GM18907 (cell line): ENCODE measurements at regions not wholly inside any gene's neighbourhood (a gene's known extent, or its start where the extent isn't known, plus 50 kb on each side); places are given as distances from the start of the nearest gene placed in this dataset.

ENCODE experiments used
- ATAC-seq: cut with Tn5 transposase; IDR thresholded peaks from one replicate; pipeline ENCODE4 v1.9.1; 2021; ENCODE audit warnings: mild to moderate bottlenecking, moderate library complexity; ENCODE audit not compliant: unreplicated experiment

DNA sequence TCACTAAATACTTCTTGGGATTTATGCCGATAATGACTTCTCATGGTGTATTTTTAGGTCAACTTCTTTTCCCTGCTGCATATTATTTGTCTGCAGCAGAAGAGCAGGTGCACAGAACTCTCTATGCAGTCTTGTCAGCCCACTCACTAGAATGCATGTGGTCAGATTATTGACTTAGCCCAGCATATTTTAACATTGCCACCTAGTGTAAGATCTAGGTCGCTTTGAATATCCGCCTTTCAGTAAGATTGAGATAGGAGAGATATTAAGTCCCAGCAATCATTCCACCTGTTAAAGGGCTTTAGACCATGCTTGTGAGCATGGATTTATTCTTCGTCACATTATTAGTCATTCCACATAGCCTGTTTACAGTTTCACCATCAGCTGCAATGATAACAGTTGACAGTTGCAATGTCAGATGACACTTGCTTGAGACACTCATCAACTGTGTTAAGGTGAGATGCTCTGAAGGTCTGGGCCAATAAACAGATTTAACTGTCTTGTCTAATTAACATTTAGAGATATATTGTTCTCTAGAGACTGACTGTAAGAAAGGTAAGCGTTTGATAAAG lies 491.7 kb downstream of the ARL4A start:
- ATAC-seq: no peak

DNA sequence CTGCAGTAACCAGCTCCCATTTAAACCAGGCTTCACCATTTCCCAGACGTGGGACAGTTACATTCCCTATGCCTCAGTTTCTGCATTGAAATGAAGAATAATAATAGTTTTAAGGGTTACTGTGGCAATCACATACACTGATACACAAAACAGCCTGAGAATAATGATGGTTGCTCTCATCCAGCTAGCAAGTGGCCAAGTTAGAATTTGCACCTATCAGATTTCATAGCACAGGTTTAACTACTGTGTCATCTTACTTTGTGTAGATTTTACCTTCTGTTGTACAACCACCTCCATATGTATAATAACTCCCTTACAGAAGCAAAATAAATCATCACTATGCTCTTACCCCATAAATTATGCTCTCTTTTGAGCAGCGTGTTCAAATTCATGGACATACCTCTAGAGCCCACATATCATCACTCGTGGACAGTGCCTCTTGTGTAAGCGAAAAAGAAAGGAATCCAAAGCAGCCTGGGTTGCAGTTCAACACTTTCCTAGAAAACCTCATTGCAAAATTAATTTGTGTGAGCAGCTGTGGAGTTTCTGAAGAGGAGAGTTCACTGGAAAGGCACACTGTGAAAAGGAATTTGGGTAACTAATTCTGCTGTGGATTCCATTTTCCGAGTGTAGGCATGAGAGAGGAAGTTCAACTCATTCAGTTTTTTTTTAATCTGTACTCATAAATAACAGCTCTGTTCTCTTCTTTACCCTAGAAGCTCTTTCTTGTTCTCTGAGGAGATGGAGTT lies 492.5 kb downstream of the ARL4A start:
- no peak for ATAC-seq

GRCh38 chr7:13181216-13181615 lies 493.8 kb downstream of the ARL4A start:
- no peak for ATAC-seq

DNA sequence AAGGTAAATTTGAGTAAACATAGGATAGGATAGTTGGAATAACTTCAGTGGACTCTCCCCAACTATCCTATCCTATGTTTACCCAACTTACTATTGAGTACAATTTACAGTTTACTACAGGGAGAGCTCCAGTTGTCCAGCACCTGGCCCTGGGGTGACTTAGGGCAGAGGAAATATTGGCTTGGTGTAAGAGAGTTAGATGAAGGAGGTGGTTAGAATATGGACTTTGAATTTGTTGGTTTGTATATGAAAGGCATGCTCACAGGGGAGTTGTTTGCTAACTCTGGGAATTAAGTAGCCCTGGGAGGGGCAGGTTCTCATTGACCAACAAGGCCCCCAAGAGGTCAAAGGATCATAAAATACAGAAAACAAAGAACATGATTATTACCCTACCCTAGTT lies 497.7 kb downstream of the ARL4A start:
- no peak for ATAC-seq

DNA sequence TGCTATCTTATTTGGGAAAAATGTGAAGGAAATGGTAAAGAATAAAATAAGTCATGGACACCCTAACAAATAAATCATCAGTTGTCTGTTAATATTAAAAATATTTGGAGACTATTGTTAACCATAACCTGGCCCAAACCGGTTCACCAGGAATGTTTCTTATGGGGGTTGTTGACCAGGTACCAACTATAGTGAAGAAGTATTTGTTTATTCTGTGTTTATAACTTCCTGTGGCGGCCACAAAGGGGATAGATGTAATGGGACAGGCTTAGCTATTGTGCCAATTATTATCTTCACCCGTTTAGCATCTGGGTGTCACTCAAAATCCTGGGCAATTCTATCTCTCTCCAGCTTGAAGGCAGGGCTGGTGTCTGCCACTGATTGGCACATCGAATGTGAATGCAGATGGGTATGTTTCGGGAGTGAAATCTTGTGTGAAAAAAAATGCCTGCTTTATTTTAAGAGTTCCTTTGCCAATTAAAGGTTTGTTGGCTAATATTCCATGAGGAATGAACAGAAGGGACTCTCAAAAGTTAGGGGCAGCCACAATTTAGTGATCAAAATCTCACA lies 500.9 kb downstream of the ARL4A start:
- ATAC-seq: no peak

- ATAC-seq: no peak
These were observed 501.5 kb downstream of the ARL4A start for GRCh38 chr7:13188922-13189321.

DNA sequence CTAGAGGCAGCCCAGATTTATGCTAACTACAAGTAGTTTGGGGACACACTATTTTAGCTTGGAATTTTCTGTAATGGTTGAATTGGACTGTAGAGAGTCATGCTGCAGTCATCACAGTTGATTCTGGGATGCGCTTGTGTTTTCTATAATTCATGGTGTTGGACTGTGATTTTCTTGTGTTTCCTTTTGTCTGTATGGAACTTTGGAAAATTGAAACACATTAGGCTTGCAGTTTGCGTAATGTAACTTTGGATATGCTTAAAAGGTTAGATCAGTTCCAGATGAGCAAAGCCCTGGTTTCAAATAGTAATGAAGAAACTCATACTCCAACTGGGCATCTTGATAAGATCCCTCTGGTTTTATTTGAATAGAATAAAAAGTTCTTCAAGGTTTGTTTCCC lies 502.2 kb downstream of the ARL4A start:
- ATAC-seq: no peak

DNA sequence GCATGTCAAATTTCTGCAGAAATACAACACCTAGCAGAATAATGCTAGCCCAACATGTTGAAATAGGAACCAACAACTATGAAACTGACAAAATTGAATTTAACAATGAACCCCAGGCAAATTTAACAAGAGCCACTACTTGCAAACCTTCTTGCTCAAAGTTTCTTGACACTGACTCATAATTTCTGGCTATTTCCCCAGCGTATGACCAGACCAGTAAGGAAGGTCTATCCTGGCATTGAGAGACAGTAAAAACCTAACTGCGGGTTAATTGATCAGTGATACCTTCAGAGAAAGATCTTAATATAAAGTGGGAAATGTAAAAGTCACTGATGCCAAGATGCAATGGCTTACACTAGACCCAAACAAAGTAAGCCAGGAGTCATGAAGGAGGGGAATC lies 510.1 kb downstream of the ARL4A start:
- no peak for ATAC-seq

DNA sequence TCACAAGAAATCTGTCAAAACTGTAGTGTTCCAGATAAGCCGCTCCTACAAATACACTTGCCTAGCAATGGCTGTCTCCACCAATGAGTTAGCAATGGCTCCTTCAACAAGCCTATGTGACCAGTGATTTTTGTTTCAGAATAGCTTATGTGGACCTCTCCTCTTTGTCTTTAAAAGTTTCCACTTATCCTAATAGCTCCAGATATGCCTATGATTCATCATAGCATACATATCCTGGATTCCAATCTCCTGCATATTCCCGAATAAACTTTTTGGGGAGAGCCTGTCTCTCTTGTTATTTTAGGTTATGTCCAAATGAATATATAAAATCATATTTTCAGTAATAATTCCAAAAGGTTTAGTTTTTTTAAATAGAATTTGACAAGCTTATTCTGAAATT lies 510.6 kb downstream of the ARL4A start:
- no peak for ATAC-seq

DNA sequence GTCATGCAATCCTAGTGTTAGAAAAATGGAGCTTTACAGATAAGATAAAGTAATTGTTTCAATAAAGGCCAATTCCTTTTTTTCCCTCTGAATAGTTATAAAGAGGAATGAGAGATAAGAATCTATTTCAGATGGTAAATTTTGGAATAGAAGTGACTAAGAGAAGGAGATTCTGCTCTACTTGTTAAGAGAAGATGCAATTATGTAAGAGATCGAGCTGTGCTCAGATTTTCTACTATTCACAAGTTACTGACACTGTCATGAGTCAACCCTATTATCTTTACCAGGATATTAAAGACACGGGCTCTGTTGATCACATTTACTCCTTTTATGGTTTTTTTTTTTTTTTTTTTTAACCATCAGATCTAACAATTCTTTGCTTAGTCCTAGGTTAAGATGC lies 511.3 kb downstream of the ARL4A start:
- ATAC-seq: no peak

DNA sequence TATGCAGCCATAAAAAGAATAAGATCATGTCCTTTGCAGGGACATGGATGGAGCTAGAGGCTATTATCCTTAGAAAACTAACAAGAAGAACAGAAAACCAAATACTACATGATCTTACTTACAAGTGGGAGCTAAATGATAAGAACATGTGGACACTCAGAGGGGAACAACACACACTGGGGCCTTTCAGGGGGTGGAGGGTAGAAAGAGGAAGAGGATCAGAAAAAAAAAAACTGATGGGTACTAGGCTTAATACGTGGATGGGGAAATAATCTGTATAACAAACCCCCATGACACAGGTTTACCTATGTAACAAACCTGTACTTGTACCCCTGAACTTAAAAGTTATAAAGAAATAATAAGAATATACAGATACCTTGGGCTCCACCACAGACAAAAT lies 514.2 kb downstream of the ARL4A start:
- no peak for ATAC-seq

- ATAC-seq: no peak
These were observed 530.3 kb downstream of the ARL4A start for GRCh38 chr7:13217768-13218167.

DNA sequence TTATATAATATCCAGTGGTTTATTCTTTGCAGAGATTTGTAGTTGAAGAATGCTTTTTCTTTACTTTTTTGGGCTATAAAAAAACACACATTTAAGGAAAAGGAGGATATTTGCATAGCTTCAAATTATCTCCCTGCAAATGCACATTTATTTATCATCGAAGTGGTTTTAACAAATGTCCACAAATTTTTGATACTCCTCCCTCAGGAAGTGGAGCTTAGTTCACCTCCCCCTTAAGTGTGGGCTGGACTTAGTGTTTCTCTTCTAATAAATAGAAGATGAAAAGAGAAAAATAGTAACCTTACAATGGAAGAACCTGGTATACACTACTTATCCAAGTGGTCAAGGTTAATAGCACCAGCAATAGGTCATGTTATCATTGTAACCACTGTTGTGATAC lies 537.6 kb downstream of the ARL4A start:
- ATAC-seq: no peak

DNA sequence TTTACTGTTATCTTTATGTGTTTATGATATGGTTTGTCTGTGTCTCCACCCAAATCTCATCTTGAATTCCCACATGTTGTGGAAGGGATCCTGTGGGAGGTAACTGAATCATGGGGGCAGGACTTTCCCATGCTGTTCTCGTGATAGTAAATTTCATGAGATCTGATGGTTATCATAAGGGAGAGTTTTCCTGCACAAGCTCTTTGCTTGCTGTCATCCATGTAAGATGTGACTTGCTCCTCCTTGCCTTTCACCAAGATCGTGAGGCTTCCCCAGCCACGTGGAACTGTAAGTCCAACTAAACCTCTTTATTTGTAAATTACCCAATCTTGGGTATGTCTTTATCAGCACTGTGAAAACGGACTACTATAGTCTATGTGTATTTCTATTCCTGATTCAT lies 539.0 kb downstream of the ARL4A start:
- ATAC-seq: no peak

DNA sequence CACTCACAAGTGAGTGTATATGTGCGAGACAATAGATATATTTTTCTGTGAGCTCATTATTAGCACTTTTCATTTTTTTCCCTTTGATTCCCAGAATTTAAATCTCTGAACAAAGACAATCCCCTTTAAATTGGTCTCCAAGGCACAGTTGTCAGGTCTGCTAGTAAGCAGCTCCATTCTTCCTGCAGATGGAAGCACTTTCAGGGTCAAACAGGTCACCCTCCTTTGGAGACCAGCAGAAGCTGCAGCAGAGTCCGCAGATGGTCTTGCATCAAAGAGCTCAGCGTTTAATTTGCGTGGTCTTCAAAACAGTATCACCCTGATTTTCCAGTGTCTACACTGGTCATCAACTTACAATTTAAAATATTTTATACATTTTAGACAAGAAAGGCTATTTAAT lies 543.8 kb downstream of the ARL4A start:
- ATAC-seq: no peak

GRCh38 chr7:13235436-13235835 lies 548.0 kb downstream of the ARL4A start:
- no peak for ATAC-seq

- ATAC-seq: no peak
These were observed 548.6 kb downstream of the ARL4A start for GRCh38 chr7:13236026-13236425.

- no peak for ATAC-seq
These were observed 552.9 kb downstream of the ARL4A start for GRCh38 chr7:13240349-13240748.

DNA sequence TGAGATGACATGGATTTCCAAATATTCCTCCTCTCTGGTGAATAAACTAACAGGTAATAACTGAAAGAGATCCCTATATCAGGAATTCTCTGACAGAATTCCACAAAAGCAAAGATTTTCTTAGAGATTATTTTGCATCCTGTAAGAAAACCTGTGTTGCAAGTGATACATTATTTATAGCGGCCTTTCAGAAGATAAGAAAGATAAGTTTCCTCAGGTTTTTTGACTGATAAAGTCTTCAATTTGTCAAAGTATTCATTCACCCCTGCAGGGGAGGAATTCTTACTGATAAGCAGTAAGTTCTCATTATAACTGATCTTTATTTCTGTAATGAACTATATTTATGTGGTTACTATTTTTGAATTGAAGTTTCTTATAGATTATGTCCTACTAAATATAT lies 554.0 kb downstream of the ARL4A start:
- ATAC-seq: no peak

GRCh38 chr7:13257661-13258060 lies 570.2 kb downstream of the ARL4A start:
- ATAC-seq: no peak

DNA sequence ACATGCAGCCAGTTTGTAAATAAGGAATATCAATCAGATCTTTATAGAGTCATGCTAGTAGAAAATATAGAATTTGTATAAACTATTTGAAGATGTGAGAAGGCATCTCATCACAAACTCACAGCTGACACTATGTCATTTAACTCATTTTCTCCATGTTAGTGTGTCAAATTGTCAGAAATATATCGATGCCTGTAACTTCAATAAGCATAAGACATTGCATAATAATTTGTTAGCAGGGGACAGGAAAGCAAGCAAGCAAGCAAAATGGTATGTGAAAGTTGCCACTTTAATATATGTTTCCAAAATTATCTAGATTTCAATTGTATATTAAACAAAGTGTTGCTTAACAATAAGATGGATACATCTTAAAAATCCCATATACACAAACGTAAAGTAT lies 571.0 kb downstream of the ARL4A start:
- ATAC-seq: no peak

DNA sequence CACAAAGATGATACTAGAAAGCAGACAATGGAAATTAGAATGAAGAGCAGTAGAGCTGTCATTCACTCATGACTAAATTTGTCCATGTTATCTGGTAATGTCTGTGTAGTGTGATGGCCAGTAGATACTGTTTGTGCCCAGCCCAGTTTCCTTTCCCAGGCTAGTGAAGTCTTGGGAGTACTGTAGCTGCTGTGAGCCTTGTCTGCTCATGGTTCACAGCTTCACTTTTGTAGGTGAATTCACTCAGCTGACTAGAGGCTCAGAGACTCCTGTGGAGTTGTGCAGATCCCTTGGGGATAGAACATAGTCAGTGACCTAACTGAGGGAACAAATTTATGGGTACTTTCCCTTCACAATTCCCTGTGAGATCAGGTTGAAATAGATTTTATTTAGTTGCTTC lies 572.5 kb downstream of the ARL4A start:
- ATAC-seq: no peak
